Fibroblast of lung (primary cell): ENCODE measurements at regions not wholly inside any gene's neighbourhood (a gene's known extent, or its start where the extent isn't known, plus 50 kb on each side); places are given as distances from the start of the nearest gene placed in this dataset.

ENCODE experiments used
- DNase-seq, 2 donors: peaks; one replicate each; pipeline versions ENCODE4 v3.0.0 to v3.0.0-alpha.2; 2010; ENCODE audit warnings: low read depth in 2 of 2
- H2AFZ ChIP-seq: 2 replicates; pipeline ENCODE4 v1.5.1; 2012; ENCODE audit warnings: low read length, control low read depth, inconsistent platforms
- H3K27ac ChIP-seq: 2 replicates; pipeline ENCODE4 v1.5.1; 2011; ENCODE audit warnings: low read length, control low read depth; ENCODE audit not compliant: insufficient read depth
- H3K27me3 ChIP-seq: 2 replicates; pipeline ENCODE4 v1.5.1; 2011; ENCODE audit warnings: mild to moderate bottlenecking, low read length; ENCODE audit not compliant: control insufficient read depth, insufficient read depth
- H3K36me3 ChIP-seq: 2 replicates; pipeline ENCODE4 v1.5.1; 2011; ENCODE audit warnings: low read length; ENCODE audit not compliant: control insufficient read depth, insufficient read depth
- H3K4me1 ChIP-seq: 2 replicates; pipeline ENCODE4 v1.5.1; 2011; ENCODE audit warnings: low read length; ENCODE audit not compliant: control insufficient read depth, insufficient read depth; ENCODE audit errors: extremely low read depth
- H3K4me2 ChIP-seq: 2 replicates; pipeline ENCODE4 v1.5.1; 2011; ENCODE audit warnings: low read length, control low read depth; ENCODE audit not compliant: insufficient read depth; ENCODE audit errors: extremely low read depth
- H3K4me3 ChIP-seq, 4 experiments: fragments of 200-600 bp in 1 of 4; sonication (generic) in 1 of 4; replicated peaks in 1 of 4; 2 replicates each; pipeline ENCODE4 v1.5.1; 2011 to 2016; ENCODE audit warnings: low read length in 4 of 4, low read depth in 3 of 4, mild to moderate bottlenecking in 3 of 4, control low read depth in 2 of 4, inconsistent platforms in 1 of 4, mixed read lengths in 1 of 4; ENCODE audit not compliant: insufficient read depth in 1 of 4; ENCODE audit errors: control extremely low read depth in 1 of 4
- H3K79me2 ChIP-seq: 2 replicates; pipeline ENCODE4 v1.5.1; 2012; ENCODE audit warnings: mild to moderate bottlenecking, low read length, inconsistent platforms; ENCODE audit not compliant: control insufficient read depth, insufficient read depth
- H3K9ac ChIP-seq: 2 replicates; pipeline ENCODE4 v1.5.1; 2011; ENCODE audit warnings: mild to moderate bottlenecking, low read length, control low read depth; ENCODE audit not compliant: insufficient read depth
- H3K9me3 ChIP-seq: 2 replicates; pipeline ENCODE4 v1.5.1; 2012; ENCODE audit warnings: low read depth, low read length; ENCODE audit not compliant: control insufficient read depth, insufficient read depth
- H4K20me1 ChIP-seq: 2 replicates; pipeline ENCODE4 v1.5.1; 2011; ENCODE audit warnings: low read length; ENCODE audit not compliant: control insufficient read depth, insufficient read depth; ENCODE audit errors: extremely low read depth
- CTCF ChIP-seq, 2 donors: IDR thresholded peaks in 1 of 2; conservative IDR thresholded peaks in 1 of 2; 1 replicate in 1 of 2; 2 replicates in 1 of 2; pipeline ENCODE4 v1.5.1; 2011 to 2012; ENCODE audit warnings: low read length in 2 of 2, control low read depth in 1 of 2, inconsistent platforms in 1 of 2, low read depth in 1 of 2, mild to moderate bottlenecking in 1 of 2
- EZH2 ChIP-seq: IDR thresholded peaks from 2 replicates; pipeline ENCODE4 v1.5.1; 2012; ENCODE audit warnings: low read length, control low read depth, mild to moderate bottlenecking; ENCODE audit errors: missing control alignments

GRCh38 chr14:84519836-84520235, 1010.1 kb upstream of the FLRT2 start:
- H3K79me2 ChIP-seq: no peaks in the 10 kb centered on the region
- TF ChIP-seq EZH2 (no peak), CTCF (conservative IDR thresholded peaks at IDR 0.05 in 1 of 2, IDR thresholded peaks at IDR 0.05 in 1 of 2; ENCODE audit: low read depth in 1 of 2, low read length in 2 of 2) (no peak)
- H3K9me3 ChIP-seq: no peaks in the 10 kb centered on the region
- H2AFZ ChIP-seq: no peak overlapping the region
- H3K9ac ChIP-seq: no peak overlapping the region
- H3K4me2 ChIP-seq: no peak overlapping the region
- no peaks in the 10 kb centered on the region for H4K20me1 ChIP-seq
- H3K36me3 ChIP-seq: no peaks in the 10 kb centered on the region
- H3K27ac ChIP-seq: no peak overlapping the region
- no peak overlapping the region for H3K4me3 ChIP-seq
- no peak for DNase-seq
- H3K4me1 ChIP-seq: no peaks in the 10 kb centered on the region
- no peaks in the 10 kb centered on the region for H3K27me3 ChIP-seq

- no peaks in the 10 kb centered on the region for H3K27me3 ChIP-seq
Observed at GRCh38 chr14:84520711-84521338, 1009.1 kb upstream of the FLRT2 start.

GRCh38 chr14:84523746-84524145, 1006.2 kb upstream of the FLRT2 start:
- Histone ChIP-seq H3K9ac (no peak overlapping the region), H3K27me3 (no peaks in the 10 kb centered on the region), H3K4me3 (no peak overlapping the region), H3K36me3 (no peaks in the 10 kb centered on the region), H3K9me3 (no peaks in the 10 kb centered on the region), H2AFZ (no peak overlapping the region), H3K4me1 (no peaks in the 10 kb centered on the region), H3K4me2 (no peak overlapping the region), H4K20me1 (no peaks in the 10 kb centered on the region), H3K79me2 (no peaks in the 10 kb centered on the region), H3K27ac (no peak overlapping the region)
- TF ChIP-seq CTCF (conservative IDR thresholded peaks at IDR 0.05 in 1 of 2, IDR thresholded peaks at IDR 0.05 in 1 of 2; ENCODE audit: low read depth in 1 of 2, low read length in 2 of 2) (no peak), EZH2 (no peak)
- no peak for DNase-seq

More at GRCh38 chr14:84520711-84521338, 1009.1 kb upstream of the FLRT2 start:
- no peaks in the 10 kb centered on the region for H3K79me2 ChIP-seq
- no peaks in the 10 kb centered on the region for H3K36me3 ChIP-seq
- peak in 1 of 2 donors; percentile 14 for DNase-seq
- H2AFZ ChIP-seq: no peak overlapping the region
- H3K4me1 ChIP-seq: no peaks in the 10 kb centered on the region
- no peak overlapping the region for H3K4me3 ChIP-seq
- H3K4me2 ChIP-seq: no peak overlapping the region
- no peaks in the 10 kb centered on the region for H4K20me1 ChIP-seq
- H3K9me3 ChIP-seq: no peaks in the 10 kb centered on the region
- no peak for TF ChIP-seq CTCF (conservative IDR thresholded peaks at IDR 0.05 in 1 of 2, IDR thresholded peaks at IDR 0.05 in 1 of 2; ENCODE audit: low read depth in 1 of 2, low read length in 2 of 2)
- no peak for TF ChIP-seq EZH2
- H3K9ac ChIP-seq: no peak overlapping the region
- no peak overlapping the region for H3K27ac ChIP-seq
